BE2C (cell line): ENCODE measurements at regions not wholly inside any gene's neighbourhood (a gene's known extent, or its start where the extent isn't known, plus 50 kb on each side); places are given as distances from the start of the nearest gene placed in this dataset.

ENCODE experiments used
- DNase-seq: peaks from one replicate; pipeline ENCODE4 v3.0.0-alpha.2; 2020
- H3K27me3 ChIP-seq: fragments of 250-450 bp; sonication (Bioruptor Pico); 2 replicates; pipeline ENCODE4 v1.5.1; 2020; ENCODE audit warnings: mild to moderate bottlenecking
- H3K36me3 ChIP-seq: fragments of 250-450 bp; sonication (Bioruptor Pico); 2 replicates; pipeline ENCODE4 v1.5.1; 2020; ENCODE audit warnings: mild to moderate bottlenecking
- H3K4me1 ChIP-seq: fragments of 250-450 bp; sonication (Bioruptor Pico); 2 replicates; pipeline ENCODE4 v1.5.1; 2020
- H3K4me3 ChIP-seq: 2 replicates; pipeline ENCODE4 v1.5.1; 2011; ENCODE audit warnings: low read depth, low read length
- H3K9me3 ChIP-seq: fragments of 250-450 bp; sonication (Bioruptor Pico); 2 replicates; pipeline ENCODE4 v1.5.1; 2020
- TF ChIP-seq, protein P1 (sequence below): IDR thresholded peaks from 2 replicates; pipeline ENCODE4 v1.5.1; 2012; ENCODE audit warnings: mild to moderate bottlenecking, low read depth, low read length

DNA sequence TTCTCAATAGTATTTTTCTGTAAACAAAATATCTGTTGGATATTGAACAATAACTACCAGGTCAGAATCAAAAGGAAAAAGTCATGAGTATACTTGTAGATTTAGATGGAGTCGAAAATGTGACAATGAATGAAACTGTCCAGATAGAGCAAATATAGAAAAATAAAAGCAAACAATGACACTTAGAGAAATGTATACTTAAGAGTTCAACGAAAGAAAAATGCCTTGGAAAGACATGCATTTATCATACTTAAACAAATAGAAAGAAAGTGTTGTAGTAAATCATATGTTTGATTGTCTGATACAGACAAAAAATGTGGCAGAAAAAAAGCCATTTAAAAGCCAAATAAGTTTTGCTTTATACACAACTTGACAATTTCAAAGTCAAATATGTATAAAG is 571.2 kb upstream of the MGAT4C start:
- H3K36me3 ChIP-seq = no peaks in the 10 kb centered on the region
- no peaks in the 10 kb centered on the region for H3K9me3 ChIP-seq
- no peaks in the 10 kb centered on the region for H3K4me1 ChIP-seq
- H3K4me3 ChIP-seq = no peak overlapping the region
- TF ChIP-seq, protein P1, sequence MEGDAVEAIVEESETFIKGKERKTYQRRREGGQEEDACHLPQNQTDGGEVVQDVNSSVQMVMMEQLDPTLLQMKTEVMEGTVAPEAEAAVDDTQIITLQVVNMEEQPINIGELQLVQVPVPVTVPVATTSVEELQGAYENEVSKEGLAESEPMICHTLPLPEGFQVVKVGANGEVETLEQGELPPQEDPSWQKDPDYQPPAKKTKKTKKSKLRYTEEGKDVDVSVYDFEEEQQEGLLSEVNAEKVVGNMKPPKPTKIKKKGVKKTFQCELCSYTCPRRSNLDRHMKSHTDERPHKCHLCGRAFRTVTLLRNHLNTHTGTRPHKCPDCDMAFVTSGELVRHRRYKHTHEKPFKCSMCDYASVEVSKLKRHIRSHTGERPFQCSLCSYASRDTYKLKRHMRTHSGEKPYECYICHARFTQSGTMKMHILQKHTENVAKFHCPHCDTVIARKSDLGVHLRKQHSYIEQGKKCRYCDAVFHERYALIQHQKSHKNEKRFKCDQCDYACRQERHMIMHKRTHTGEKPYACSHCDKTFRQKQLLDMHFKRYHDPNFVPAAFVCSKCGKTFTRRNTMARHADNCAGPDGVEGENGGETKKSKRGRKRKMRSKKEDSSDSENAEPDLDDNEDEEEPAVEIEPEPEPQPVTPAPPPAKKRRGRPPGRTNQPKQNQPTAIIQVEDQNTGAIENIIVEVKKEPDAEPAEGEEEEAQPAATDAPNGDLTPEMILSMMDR = no peak
- no peaks in the 10 kb centered on the region for H3K27me3 ChIP-seq
- no peak for DNase-seq

DNA sequence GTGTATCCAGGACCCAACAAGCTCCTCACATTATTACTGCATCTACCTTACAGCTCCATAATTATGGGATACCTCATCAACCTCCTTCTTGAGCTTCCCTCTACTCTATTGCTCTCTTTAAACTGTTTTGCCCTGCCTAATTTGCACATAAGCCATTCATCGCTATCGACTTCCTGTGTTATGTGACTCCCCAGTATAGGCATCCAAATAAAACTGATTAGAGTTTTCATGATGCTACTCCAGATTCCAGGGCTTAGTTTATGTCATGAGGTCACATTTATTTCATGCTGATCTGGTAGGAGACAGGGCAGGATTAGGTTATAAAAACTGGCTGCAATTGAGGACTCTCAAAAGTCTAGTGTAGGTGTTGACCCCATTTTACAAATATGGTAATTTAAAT is 569.9 kb upstream of the MGAT4C start:
- Histone ChIP-seq H3K4me1 (no peaks in the 10 kb centered on the region), H3K9me3 (no peaks in the 10 kb centered on the region), H3K4me3 (no peak overlapping the region), H3K27me3 (no peaks in the 10 kb centered on the region), H3K36me3 (no peaks in the 10 kb centered on the region)
- TF ChIP-seq, protein P1 = no peak
- no peak for DNase-seq

DNA sequence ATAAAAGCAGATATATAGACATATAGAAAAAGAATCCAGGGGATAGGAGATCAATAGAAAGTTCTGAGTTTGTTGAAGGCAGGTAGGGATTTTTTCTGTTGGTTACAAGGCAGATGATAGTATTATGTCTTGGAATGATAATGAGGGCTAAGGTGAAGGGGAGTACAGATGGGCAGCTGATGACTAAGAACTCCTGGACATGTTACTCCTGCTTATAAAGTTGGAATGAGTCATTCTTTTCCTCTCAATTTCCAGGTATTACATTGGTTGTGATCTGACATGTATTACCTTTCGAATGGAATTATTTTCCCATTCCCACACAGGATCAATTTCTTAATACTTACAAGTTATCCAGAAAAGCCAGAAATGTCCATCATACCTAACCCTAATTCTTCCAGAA is 545.2 kb upstream of the MGAT4C start:
- Histone ChIP-seq H3K4me3 (no peak overlapping the region), H3K27me3 (no peaks in the 10 kb centered on the region), H3K9me3 (no peaks in the 10 kb centered on the region), H3K4me1 (peaks cover 22% of the 10 kb centered on the region), H3K36me3 (no peaks in the 10 kb centered on the region)
- TF ChIP-seq, protein P1 = no peak
- DNase-seq = no peak

DNA sequence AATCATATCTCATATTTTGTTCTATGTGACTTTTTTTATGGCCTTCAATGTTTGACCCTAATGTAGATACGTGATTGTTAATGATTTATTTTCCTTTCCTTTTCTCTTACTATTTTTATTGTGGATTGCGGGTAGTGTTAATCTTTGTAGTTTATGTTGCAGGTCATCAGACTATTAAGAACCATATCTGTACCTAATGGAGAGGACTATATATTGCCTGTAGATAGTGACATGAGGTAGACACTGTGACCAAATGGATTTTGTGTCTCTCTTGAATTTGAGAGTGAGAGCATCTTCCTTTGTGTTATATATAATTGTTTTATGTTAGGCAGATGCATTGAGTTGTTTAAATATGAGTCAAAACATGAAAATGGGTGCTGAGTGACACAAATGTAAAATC is 543.4 kb upstream of the MGAT4C start:
- Histone ChIP-seq H3K9me3 (no peaks in the 10 kb centered on the region; the same call in 1 of the 2 replicates), H3K27me3 (no peaks in the 10 kb centered on the region), H3K4me3 (no peak overlapping the region), H3K4me1 (peaks cover 23% of the 10 kb centered on the region), H3K36me3 (no peaks in the 10 kb centered on the region)
- no peak for DNase-seq
- TF ChIP-seq, protein P1 = no peak

DNA sequence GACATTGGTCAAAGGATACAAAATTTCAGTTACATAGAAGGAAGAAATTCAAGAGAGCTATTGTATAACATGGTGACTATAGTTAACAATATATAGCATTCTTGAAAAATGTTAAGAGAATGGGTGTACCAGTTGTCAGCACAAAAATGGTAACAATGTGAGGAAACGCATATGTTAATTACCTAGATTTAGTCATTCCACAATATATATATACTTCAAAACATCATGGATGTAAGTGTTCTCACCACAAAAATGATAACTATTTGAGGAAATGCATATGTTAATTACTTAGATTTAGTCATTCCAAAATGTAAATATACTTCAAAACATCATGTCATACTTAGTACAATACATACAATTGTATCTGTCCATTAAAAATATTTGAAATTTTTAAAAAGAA is 540.4 kb upstream of the MGAT4C start:
- TF ChIP-seq, protein P1 = no peak
- no peak for DNase-seq
- H3K4me1 ChIP-seq = peaks cover 25% of the 10 kb centered on the region
- H3K36me3 ChIP-seq = no peaks in the 10 kb centered on the region
- H3K9me3 ChIP-seq = no peaks in the 10 kb centered on the region; the same call in 1 of the 2 replicates
- H3K4me3 ChIP-seq = no peak overlapping the region
- H3K27me3 ChIP-seq = no peaks in the 10 kb centered on the region

DNA sequence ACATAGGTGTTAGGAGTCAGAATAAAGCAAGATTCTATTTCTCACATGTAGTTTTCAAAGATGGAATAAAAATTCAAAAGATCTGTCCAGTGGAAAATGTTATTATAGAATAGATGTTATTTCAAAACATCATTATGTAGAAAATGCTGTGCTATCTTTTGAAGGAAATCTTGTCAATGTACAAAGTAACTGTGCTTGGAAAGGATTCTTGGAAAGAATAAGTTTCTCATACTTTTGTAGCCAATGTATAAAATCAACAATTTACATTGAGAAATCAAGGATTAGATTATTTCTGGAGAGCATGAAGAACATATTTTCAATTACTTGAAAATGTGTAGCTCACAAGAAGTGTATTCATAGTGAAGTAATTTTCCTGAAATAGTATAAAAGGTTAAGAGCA is 532.5 kb upstream of the MGAT4C start:
- no peaks in the 10 kb centered on the region for H3K27me3 ChIP-seq
- H3K36me3 ChIP-seq = no peaks in the 10 kb centered on the region
- no peaks in the 10 kb centered on the region for H3K4me1 ChIP-seq
- H3K4me3 ChIP-seq = no peak overlapping the region
- no peaks in the 10 kb centered on the region for H3K9me3 ChIP-seq
- DNase-seq = no peak
- TF ChIP-seq, protein P1 = no peak
